ENCODE measurements at regions not wholly inside any gene's neighbourhood (a gene's known extent, or its start where the extent isn't known, plus 50 kb on each side); places are given as distances from the start of the nearest gene placed in this dataset.

GRCh38 chr2:196546151-196546919 lies 93.2 kb upstream of the CCDC150 start:
- no peak for DNase-seq
- TF ChIP-seq CTCF (IDR thresholded peaks at IDR 0.05), result no peak
- TF ChIP-seq EP300 (IDR thresholded peaks at IDR 0.05), result no peak
- no peak for TF ChIP-seq POLR2A (IDR thresholded peaks at IDR 0.05)
- WGBS, 3 donors, result 88 to 92% (median 88%) methylated on average over 4 of the region's 4 CpGs
- Histone ChIP-seq H3K9me3 (no peaks in the 10 kb centered on the region), H3K27me3 (no peaks in the 10 kb centered on the region), H3K4me1 (ENCODE audit: insufficient read depth) (no peaks in the 10 kb centered on the region), H3K4me3 (no peak overlapping the region), H3K36me3 (no peaks in the 10 kb centered on the region), H3K27ac (no peak overlapping the region)
- intact Hi-C loops (cut with DNase I), result no loop called here

GRCh38 chr2:196549052-196549451 lies 90.5 kb upstream of the CCDC150 start:
- TF ChIP-seq POLR2A (IDR thresholded peaks at IDR 0.05) (no peak), CTCF (IDR thresholded peaks at IDR 0.05) (no peak), EP300 (IDR thresholded peaks at IDR 0.05) (no peak)
- no peak for DNase-seq
- Histone ChIP-seq H3K36me3 (no peaks in the 10 kb centered on the region), H3K9me3 (no peaks in the 10 kb centered on the region), H3K27ac (no peak overlapping the region), H3K27me3 (no peaks in the 10 kb centered on the region), H3K4me1 (ENCODE audit: insufficient read depth) (no peaks in the 10 kb centered on the region), H3K4me3 (no peak overlapping the region)
- intact Hi-C loops (cut with DNase I), result no loop called here
- 95 to 99% (median 95%) methylated on average over 3 of the region's 3 CpGs for WGBS, 3 donors

- Histone ChIP-seq H3K27me3 (no peaks in the 10 kb centered on the region), H3K4me1 (ENCODE audit: insufficient read depth) (no peaks in the 10 kb centered on the region), H3K27ac (no peak overlapping the region), H3K36me3 (no peaks in the 10 kb centered on the region), H3K9me3 (no peaks in the 10 kb centered on the region), H3K4me3 (no peak overlapping the region)
- intact Hi-C loops (cut with DNase I), result no loop called here
- DNase-seq, result no peak
- TF ChIP-seq POLR2A (IDR thresholded peaks at IDR 0.05), result no peak
- no peak for TF ChIP-seq EP300 (IDR thresholded peaks at IDR 0.05)
- no peak for TF ChIP-seq CTCF (IDR thresholded peaks at IDR 0.05)
Observed at GRCh38 chr2:196551014-196551413, 88.5 kb upstream of the CCDC150 start.

GRCh38 chr2:196555161-196555560 lies 84.4 kb upstream of the CCDC150 start:
- intact Hi-C loops (cut with DNase I), result no loop called here
- Histone ChIP-seq H3K4me3 (no peak overlapping the region), H3K27me3 (no peaks in the 10 kb centered on the region), H3K36me3 (no peaks in the 10 kb centered on the region), H3K4me1 (ENCODE audit: insufficient read depth) (no peaks in the 10 kb centered on the region), H3K27ac (no peak overlapping the region), H3K9me3 (no peaks in the 10 kb centered on the region)
- no peak for DNase-seq
- no peak for TF ChIP-seq CTCF (IDR thresholded peaks at IDR 0.05)
- 90 to 96% (median 92%) methylated on average over 3 of the region's 3 CpGs for WGBS, 3 donors

Data from ovary (tissue), 7 donors.